Panc1 (cell line): ENCODE measurements at regions not wholly inside any gene's neighbourhood (a gene's known extent, or its start where the extent isn't known, plus 50 kb on each side); places are given as distances from the start of the nearest gene placed in this dataset.

Source experiments
- POLR2AphosphoS5 ChIP-seq: IDR thresholded peaks from 2 replicates; pipeline ENCODE4 v1.6.1; 2012; ENCODE audit warnings: mild to moderate bottlenecking, low read depth, low read length, moderate library complexity
- SIN3A ChIP-seq: IDR thresholded peaks from 2 replicates; pipeline ENCODE4 v1.6.1; 2012; ENCODE audit warnings: low read depth, mild to moderate bottlenecking, low read length, moderate library complexity, borderline replicate concordance; ENCODE audit not compliant: insufficient read depth
- TF ChIP-seq, protein P1 (sequence below): fragments of 450-650 bp; IDR thresholded peaks from 2 replicates; pipeline ENCODE4 v1.5.1; 2017; ENCODE audit warnings: mild to moderate bottlenecking
- TF ChIP-seq, protein P2 (sequence below), 2 experiments: IDR thresholded peaks; 2 replicates each; pipeline ENCODE4 v1.6.1; 2011 to 2012; ENCODE audit warnings: low read depth in 2 of 2, control low read depth in 1 of 2, low read length in 1 of 2, mild to moderate bottlenecking in 1 of 2, moderate library complexity in 1 of 2; ENCODE audit not compliant: insufficient read depth in 1 of 2

DNA sequence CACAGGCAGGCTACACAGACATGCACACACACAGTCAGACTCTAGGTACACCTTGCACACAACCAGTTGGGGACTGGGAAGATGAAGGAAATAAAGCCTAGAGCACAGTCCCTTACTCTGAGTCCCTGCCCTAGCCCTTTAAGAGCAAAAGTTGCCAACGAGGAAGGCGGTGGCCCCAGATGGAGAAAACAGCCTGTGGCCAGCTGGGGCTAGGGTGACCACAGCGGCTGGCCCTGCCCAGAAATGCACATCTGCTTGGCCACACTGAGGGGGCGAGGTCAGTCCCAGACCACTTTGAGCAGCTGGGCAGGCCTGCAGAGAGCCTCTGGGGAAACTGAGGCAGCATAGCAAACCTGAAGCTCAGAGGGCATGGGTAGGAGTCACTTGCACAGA lies 52.3 kb downstream of the PTPRS start:
- TF ChIP-seq, protein P1, sequence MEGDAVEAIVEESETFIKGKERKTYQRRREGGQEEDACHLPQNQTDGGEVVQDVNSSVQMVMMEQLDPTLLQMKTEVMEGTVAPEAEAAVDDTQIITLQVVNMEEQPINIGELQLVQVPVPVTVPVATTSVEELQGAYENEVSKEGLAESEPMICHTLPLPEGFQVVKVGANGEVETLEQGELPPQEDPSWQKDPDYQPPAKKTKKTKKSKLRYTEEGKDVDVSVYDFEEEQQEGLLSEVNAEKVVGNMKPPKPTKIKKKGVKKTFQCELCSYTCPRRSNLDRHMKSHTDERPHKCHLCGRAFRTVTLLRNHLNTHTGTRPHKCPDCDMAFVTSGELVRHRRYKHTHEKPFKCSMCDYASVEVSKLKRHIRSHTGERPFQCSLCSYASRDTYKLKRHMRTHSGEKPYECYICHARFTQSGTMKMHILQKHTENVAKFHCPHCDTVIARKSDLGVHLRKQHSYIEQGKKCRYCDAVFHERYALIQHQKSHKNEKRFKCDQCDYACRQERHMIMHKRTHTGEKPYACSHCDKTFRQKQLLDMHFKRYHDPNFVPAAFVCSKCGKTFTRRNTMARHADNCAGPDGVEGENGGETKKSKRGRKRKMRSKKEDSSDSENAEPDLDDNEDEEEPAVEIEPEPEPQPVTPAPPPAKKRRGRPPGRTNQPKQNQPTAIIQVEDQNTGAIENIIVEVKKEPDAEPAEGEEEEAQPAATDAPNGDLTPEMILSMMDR, result no peak
- TF ChIP-seq POLR2AphosphoS5 (no peak), SIN3A (no peak)
- TF ChIP-seq, protein P2, sequence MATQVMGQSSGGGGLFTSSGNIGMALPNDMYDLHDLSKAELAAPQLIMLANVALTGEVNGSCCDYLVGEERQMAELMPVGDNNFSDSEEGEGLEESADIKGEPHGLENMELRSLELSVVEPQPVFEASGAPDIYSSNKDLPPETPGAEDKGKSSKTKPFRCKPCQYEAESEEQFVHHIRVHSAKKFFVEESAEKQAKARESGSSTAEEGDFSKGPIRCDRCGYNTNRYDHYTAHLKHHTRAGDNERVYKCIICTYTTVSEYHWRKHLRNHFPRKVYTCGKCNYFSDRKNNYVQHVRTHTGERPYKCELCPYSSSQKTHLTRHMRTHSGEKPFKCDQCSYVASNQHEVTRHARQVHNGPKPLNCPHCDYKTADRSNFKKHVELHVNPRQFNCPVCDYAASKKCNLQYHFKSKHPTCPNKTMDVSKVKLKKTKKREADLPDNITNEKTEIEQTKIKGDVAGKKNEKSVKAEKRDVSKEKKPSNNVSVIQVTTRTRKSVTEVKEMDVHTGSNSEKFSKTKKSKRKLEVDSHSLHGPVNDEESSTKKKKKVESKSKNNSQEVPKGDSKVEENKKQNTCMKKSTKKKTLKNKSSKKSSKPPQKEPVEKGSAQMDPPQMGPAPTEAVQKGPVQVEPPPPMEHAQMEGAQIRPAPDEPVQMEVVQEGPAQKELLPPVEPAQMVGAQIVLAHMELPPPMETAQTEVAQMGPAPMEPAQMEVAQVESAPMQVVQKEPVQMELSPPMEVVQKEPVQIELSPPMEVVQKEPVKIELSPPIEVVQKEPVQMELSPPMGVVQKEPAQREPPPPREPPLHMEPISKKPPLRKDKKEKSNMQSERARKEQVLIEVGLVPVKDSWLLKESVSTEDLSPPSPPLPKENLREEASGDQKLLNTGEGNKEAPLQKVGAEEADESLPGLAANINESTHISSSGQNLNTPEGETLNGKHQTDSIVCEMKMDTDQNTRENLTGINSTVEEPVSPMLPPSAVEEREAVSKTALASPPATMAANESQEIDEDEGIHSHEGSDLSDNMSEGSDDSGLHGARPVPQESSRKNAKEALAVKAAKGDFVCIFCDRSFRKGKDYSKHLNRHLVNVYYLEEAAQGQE (IDR thresholded peaks at IDR 0.05; ENCODE audit: insufficient read depth in 1 of 2, low read depth in 2 of 2, low read length in 1 of 2), result no peak
